IMR-90 (cell line): ENCODE measurements at regions not wholly inside any gene's neighbourhood (a gene's known extent, or its start where the extent isn't known, plus 50 kb on each side); places are given as distances from the start of the nearest gene placed in this dataset.

ENCODE experiments used
- ATAC-seq: fragments of 200-7000 bp; cut with Tn5 transposase; 2 replicates; pipeline ENCODE4 v1.9.1; 2020; ENCODE audit warnings: low read depth, mild to moderate bottlenecking, moderate library complexity
- BruUV-seq: library from RNA; stranded (reverse); fragments of 400-500 nt; replicated peaks from 2 replicates; lab custom pipeline; 2021; lab: Mats Ljungman, UMichigan
- CTCF ChIA-PET: fragments of 300-600 bp; formaldehyde crosslinking; extraction: SDS; loops from one replicate; lab custom pipeline; 2021; ENCODE audit warnings: antibody characterized with exemption; lab: Yijun Ruan, JAX
- POLR2A ChIA-PET: fragments of 300-600 bp; sonication (Branson Sonifier 250); formaldehyde crosslinking; loops from one replicate; lab custom pipeline; 2022; ENCODE audit warnings: antibody characterized with exemption; ENCODE audit not compliant: unreplicated experiment; lab: Charles Lee
- DNase-seq: peaks from one replicate; pipeline ENCODE4 v3.0.0; 2013
- H2AFZ ChIP-seq: replicated peaks from 2 replicates; pipeline ENCODE3; 2013; ENCODE audit warnings: low read length, mild to moderate bottlenecking; ENCODE audit not compliant: poor library complexity
- H2AK5ac ChIP-seq: 2 replicates; pipeline ENCODE4 v1.6.1; 2013; ENCODE audit warnings: low read depth, low read length, inconsistent platforms
- H2AK9ac ChIP-seq: replicated peaks from 2 replicates; pipeline ENCODE3; 2013; ENCODE audit warnings: mild to moderate bottlenecking, low read depth, low read length, moderate library complexity; ENCODE audit not compliant: poor library complexity
- H2BK120ac ChIP-seq: 2 replicates; pipeline ENCODE4 v1.6.1; 2013; ENCODE audit warnings: low read depth, low read length, inconsistent platforms
- H2BK15ac ChIP-seq: 3 replicates; pipeline ENCODE4 v1.6.1; 2013; ENCODE audit warnings: low read depth, low read length, inconsistent platforms
- H2BK20ac ChIP-seq: 2 replicates; pipeline ENCODE4 v1.6.1; 2013; ENCODE audit warnings: low read depth, mild to moderate bottlenecking, inconsistent platforms, low read length, moderate library complexity
- H2BK5ac ChIP-seq: 2 replicates; pipeline ENCODE4 v1.6.1; 2013; ENCODE audit warnings: mild to moderate bottlenecking, low read depth, low read length, inconsistent platforms; ENCODE audit not compliant: poor library complexity, severe bottlenecking
- H3K14ac ChIP-seq: replicated peaks from 2 replicates; pipeline ENCODE4 v1.6.1; 2013; ENCODE audit warnings: low read depth, low read length, inconsistent platforms
- H3K18ac ChIP-seq: 2 replicates; pipeline ENCODE4 v1.6.1; 2013; ENCODE audit warnings: low read depth, low read length, control low read depth
- H3K23ac ChIP-seq: 2 replicates; pipeline ENCODE4 v1.6.1; 2013; ENCODE audit warnings: low read depth, low read length, inconsistent platforms
- H3K27ac ChIP-seq: 2 replicates; pipeline ENCODE4 v1.5.1; 2013; ENCODE audit warnings: mild to moderate bottlenecking, control low read depth, low read length; ENCODE audit not compliant: insufficient read depth
- H3K27me3 ChIP-seq: 2 replicates; pipeline ENCODE4 v1.6.1; 2013; ENCODE audit warnings: low read length; ENCODE audit not compliant: control insufficient read depth, insufficient read depth
- H3K36me3 ChIP-seq: 2 replicates; pipeline ENCODE4 v1.6.1; 2013; ENCODE audit warnings: low read length, mixed read lengths; ENCODE audit not compliant: control insufficient read depth, insufficient read depth
- H3K4ac ChIP-seq: 2 replicates; pipeline ENCODE4 v1.6.1; 2013; ENCODE audit warnings: low read depth, low read length, inconsistent platforms
- H3K4me1 ChIP-seq: 2 replicates; pipeline ENCODE4 v1.6.1; 2013; ENCODE audit warnings: low read length, mixed read lengths; ENCODE audit not compliant: control insufficient read depth, insufficient read depth
- H3K4me2 ChIP-seq: 2 replicates; pipeline ENCODE4 v1.6.1; 2013; ENCODE audit warnings: low read depth, mild to moderate bottlenecking, control low read depth, low read length, moderate library complexity
- H3K4me3 ChIP-seq: 2 replicates; pipeline ENCODE4 v1.5.1; 2013; ENCODE audit warnings: low read depth, mild to moderate bottlenecking, control low read depth, low read length, moderate library complexity; ENCODE audit not compliant: insufficient read depth
- H3K56ac ChIP-seq: 2 replicates; pipeline ENCODE4 v1.6.1; 2013; ENCODE audit warnings: low read length, inconsistent platforms; ENCODE audit not compliant: insufficient read depth; ENCODE audit errors: extremely low read depth
- H3K79me1 ChIP-seq, 2 experiments: 2 replicates each; pipeline ENCODE4 v1.6.1; 2013; ENCODE audit warnings: low read length in 2 of 2, inconsistent platforms in 1 of 2, low read depth in 1 of 2
- H3K9ac ChIP-seq: 2 replicates; pipeline ENCODE4 v1.6.1; 2013; ENCODE audit warnings: low read depth, low read length, control low read depth
- H3K9me1 ChIP-seq: 2 replicates; pipeline ENCODE4 v1.6.1; 2013; ENCODE audit warnings: low read length, inconsistent platforms; ENCODE audit not compliant: insufficient read depth
- H3K9me3 ChIP-seq: 2 replicates; pipeline ENCODE4 v1.6.1; 2013; ENCODE audit warnings: low read length; ENCODE audit not compliant: control insufficient read depth, insufficient read depth
- H4K20me1 ChIP-seq: 2 replicates; pipeline ENCODE4 v1.6.1; 2013; ENCODE audit warnings: low read length, inconsistent platforms; ENCODE audit not compliant: insufficient read depth
- H4K5ac ChIP-seq: 2 replicates; pipeline ENCODE4 v1.6.1; 2013; ENCODE audit warnings: mild to moderate bottlenecking, low read depth, low read length, control low read depth
- H4K8ac ChIP-seq, 2 experiments: 2 replicates each; pipeline ENCODE4 v1.6.1; 2013; ENCODE audit warnings: low read depth in 2 of 2, low read length in 2 of 2, control low read depth in 1 of 2, inconsistent platforms in 1 of 2
- H4K91ac ChIP-seq: 2 replicates; pipeline ENCODE4 v1.6.1; 2013; ENCODE audit warnings: low read depth, low read length, inconsistent platforms; ENCODE audit not compliant: insufficient read depth
- CHD1 ChIP-seq: IDR thresholded peaks from 2 replicates; pipeline ENCODE4 v1.6.1; 2012; ENCODE audit warnings: low read depth, low read length, improper control_type of control experiment
- FOS ChIP-seq: fragments of 150-350 bp; IDR thresholded peaks from 2 replicates; pipeline ENCODE4 v1.6.1; 2016; ENCODE audit warnings: low read depth, low read length
- MAZ ChIP-seq: IDR thresholded peaks from 2 replicates; pipeline ENCODE4 v1.6.1; 2012; ENCODE audit warnings: low read depth, mild to moderate bottlenecking, low read length, improper control_type of control experiment, moderate library complexity, borderline replicate concordance
- NFE2L2 ChIP-seq: fragments of 150-350 bp; IDR thresholded peaks from 2 replicates; pipeline ENCODE4 v1.6.1; 2016; ENCODE audit warnings: low read depth, mild to moderate bottlenecking, low read length
- RFX5 ChIP-seq: IDR thresholded peaks from 2 replicates; pipeline ENCODE4 v1.8.0; 2012; ENCODE audit warnings: low read depth, mild to moderate bottlenecking, low read length, moderate library complexity
- WGBS, 2 experiments: methylation state at CpG; one replicate each; pipeline versions ENCODE4 v1.1.5 to v1.1.7; 2013; ENCODE audit warnings: missing lambda C conversion rate in 2 of 2; ENCODE audit not compliant: insufficient read length in 1 of 2; ENCODE audit errors: extremely low coverage in 2 of 2; 5-methylcytosine and 5-hydroxymethylcytosine counted together
- dilution Hi-C: fragments of 300-500 bp; cut with HindIII; formaldehyde crosslinking; loops from one replicate; pipeline ENCODE4 v1.14.3; 2018; ENCODE audit warnings: low sequenced_read_pairs; ENCODE audit not compliant: unreplicated experiment
- in situ Hi-C: fragments of 300-500 bp; cut with MboI; formaldehyde crosslinking; loops from 3 replicates; pipeline ENCODE4 v1.14.3; 2019; ENCODE audit warnings: low sequenced_read_pairs, inconsistent platforms, mixed read lengths
- intact Hi-C: fragments of 100-400 bp; cut with micrococcal nuclease; formaldehyde crosslinking; loops from 2 replicates; pipeline ENCODE4 v1.10.0; 2022

- CTCF ChIA-PET: no interaction called here
- H4K8ac ChIP-seq: no peak overlapping the region
- intact Hi-C loops (no loop called here), in situ Hi-C loops (no loop called here), dilution Hi-C loops (no loop called here)
- no peak overlapping the region for H3K9ac ChIP-seq
- H3K79me1 ChIP-seq: no peaks in the 10 kb centered on the region
- H2BK15ac ChIP-seq: no peak overlapping the region
- H2AK9ac ChIP-seq: no peak overlapping the region
- no peak overlapping the region for H3K14ac ChIP-seq
- H3K18ac ChIP-seq: no peak overlapping the region
- no peaks in the 10 kb centered on the region for H4K20me1 ChIP-seq
- BruUV-seq: no TSS peak
- POLR2A ChIA-PET: no interaction called here
- no peak for DNase-seq
- H3K23ac ChIP-seq: no peak overlapping the region
- H3K36me3 ChIP-seq: no peaks in the 10 kb centered on the region
- H3K4me1 ChIP-seq: no peaks in the 10 kb centered on the region
- H4K5ac ChIP-seq: no peak overlapping the region
- no peak overlapping the region for H2AK5ac ChIP-seq
- H3K9me1 ChIP-seq: no peaks in the 10 kb centered on the region
- no peak for ATAC-seq
- H3K27me3 ChIP-seq: no peaks in the 10 kb centered on the region
- no peak overlapping the region for H3K27ac ChIP-seq
- H2BK120ac ChIP-seq: no peak overlapping the region
- no peak overlapping the region for H3K4me3 ChIP-seq
- H3K9me3 ChIP-seq: no peaks in the 10 kb centered on the region
- H3K4me2 ChIP-seq: no peak overlapping the region
- no peak overlapping the region for H3K56ac ChIP-seq
- WGBS, 2 experiments: 15% methylated on average over 2 of the region's 3 CpGs; no CpG with 5 or more reads in 1 of the 2 experiments
- H2AFZ ChIP-seq: no peak overlapping the region
- H4K91ac ChIP-seq: no peak overlapping the region
- no peak overlapping the region for H3K4ac ChIP-seq
- no peak overlapping the region for H2BK20ac ChIP-seq
- TF ChIP-seq FOS (no peak), RFX5 (no peak), CHD1 (no peak), NFE2L2 (no peak), MAZ (no peak)
- H2BK5ac ChIP-seq: no peak overlapping the region
Measured at GRCh38 chr13:38537051-38537450, 149.8 kb upstream of the FREM2 start.
